WTC11 (cell line): ENCODE measurements at regions not wholly inside any gene's neighbourhood (a gene's known extent, or its start where the extent isn't known, plus 50 kb on each side); places are given as distances from the start of the nearest gene placed in this dataset.

ENCODE experiments used
- ATAC-seq: fragments of 200-7000 bp; cut with Tn5 transposase; 2 replicates; pipeline ENCODE4 v1.10.0; 2021; ENCODE audit warnings: mild to moderate bottlenecking, moderate library complexity
- CTCF ChIA-PET: fragments of 300-600 bp; sonication (Branson Sonifier 250); formaldehyde crosslinking; loops from one replicate; lab custom pipeline; 2021; ENCODE audit warnings: antibody characterized with exemption; lab: Charles Lee
- POLR2A ChIA-PET: fragments of 350-600 bp; sonication (Branson Sonifier 250); formaldehyde crosslinking; loops from one replicate; lab custom pipeline; 2021; ENCODE audit warnings: antibody characterized with exemption; lab: Charles Lee
- DNase-seq: peaks from one replicate; pipeline ENCODE4 v3.0.0; 2021; ENCODE audit warnings: low spot score
- H3K27ac Mint-ChIP-seq: 2 replicates; pipeline ENCODE4 v1.8.0; 2021; ENCODE audit warnings: mixed read lengths
- H3K27me3 Mint-ChIP-seq: 2 replicates; pipeline ENCODE4 v1.8.0; 2021; ENCODE audit warnings: low read depth, mild to moderate bottlenecking, moderate library complexity, mixed read lengths
- H3K36me3 Mint-ChIP-seq: 2 replicates; pipeline ENCODE4 v1.8.0; 2021; ENCODE audit warnings: mixed read lengths
- H3K4me1 Mint-ChIP-seq: 2 replicates; pipeline ENCODE4 v1.8.0; 2022; ENCODE audit warnings: mixed read lengths
- H3K4me3 Mint-ChIP-seq: 2 replicates; pipeline ENCODE4 v1.8.0; 2021; ENCODE audit warnings: mild to moderate bottlenecking, moderate library complexity, mixed read lengths
- H3K9me3 Mint-ChIP-seq: 2 replicates; pipeline ENCODE4 v1.8.0; 2021; ENCODE audit warnings: mixed read lengths
- CREB1 ChIP-seq: sonication (generic); formaldehyde crosslinking; IDR thresholded peaks from 2 replicates; pipeline ENCODE4 v1.8.0; 2023; ENCODE audit warnings: mild to moderate bottlenecking, missing genetic modification reagents
- EMX1 ChIP-seq: fragments of 250-450 bp; sonication (Bioruptor Pico); IDR thresholded peaks from 2 replicates; pipeline ENCODE4 v1.8.0; 2021; ENCODE audit warnings: mild to moderate bottlenecking
- FOXJ3 ChIP-seq: sonication (generic); formaldehyde crosslinking; IDR thresholded peaks from 2 replicates; pipeline ENCODE4 v1.9.0; 2021; ENCODE audit warnings: missing genetic modification reagents, mild to moderate bottlenecking, borderline replicate concordance
- FOXK1 ChIP-seq: sonication (generic); formaldehyde crosslinking; IDR thresholded peaks from 2 replicates; pipeline ENCODE4 v1.8.0; 2022; ENCODE audit warnings: mild to moderate bottlenecking, moderate library complexity, missing genetic modification reagents
- MXD4 ChIP-seq: fragments of 250-450 bp; sonication (Bioruptor Pico); IDR thresholded peaks from 2 replicates; pipeline ENCODE4 v1.8.0; 2021; ENCODE audit warnings: mild to moderate bottlenecking, moderate library complexity, borderline replicate concordance
- NFE2L1 ChIP-seq: sonication (generic); formaldehyde crosslinking; IDR thresholded peaks from 2 replicates; pipeline ENCODE4 v1.8.1; 2023; ENCODE audit warnings: missing genetic modification reagents
- NR2C2 ChIP-seq: sonication (generic); formaldehyde crosslinking; IDR thresholded peaks from 2 replicates; pipeline ENCODE4 v1.8.0; 2022; ENCODE audit warnings: mild to moderate bottlenecking, missing genetic modification reagents
- OVOL2 ChIP-seq: fragments of 250-450 bp; sonication (Bioruptor Pico); IDR thresholded peaks from 2 replicates; pipeline ENCODE4 v1.9.0; 2021; ENCODE audit warnings: mild to moderate bottlenecking, borderline replicate concordance
- PRRX2 ChIP-seq: fragments of 250-450 bp; sonication (Bioruptor Pico); IDR thresholded peaks from 2 replicates; pipeline ENCODE4 v1.8.0; 2021; ENCODE audit warnings: mild to moderate bottlenecking
- RELA ChIP-seq: sonication (generic); formaldehyde crosslinking; IDR thresholded peaks from 2 replicates; pipeline ENCODE4 v1.8.1; 2022; ENCODE audit warnings: missing genetic modification reagents, mild to moderate bottlenecking, borderline replicate concordance
- SMAD4 ChIP-seq: sonication (generic); formaldehyde crosslinking; IDR thresholded peaks from 2 replicates; pipeline ENCODE4 v1.8.0; 2022; ENCODE audit warnings: mild to moderate bottlenecking, missing genetic modification reagents
- TEAD1 ChIP-seq: sonication (generic); formaldehyde crosslinking; IDR thresholded peaks from 2 replicates; pipeline ENCODE4 v1.8.0; 2022; ENCODE audit warnings: mild to moderate bottlenecking, missing genetic modification reagents
- TP53 ChIP-seq: sonication (generic); formaldehyde crosslinking; IDR thresholded peaks from 2 replicates; pipeline ENCODE4 v1.8.1; 2023; ENCODE audit warnings: mild to moderate bottlenecking, missing genetic modification reagents
- ZNF138 ChIP-seq: sonication (generic); formaldehyde crosslinking; conservative IDR thresholded peaks from 2 replicates; pipeline ENCODE4 v1.8.1; 2022; ENCODE audit warnings: mild to moderate bottlenecking, moderate library complexity, missing genetic modification reagents
- ZNF219 ChIP-seq: sonication (generic); formaldehyde crosslinking; IDR thresholded peaks from 2 replicates; pipeline ENCODE4 v1.8.0; 2023; ENCODE audit warnings: missing genetic modification reagents, mild to moderate bottlenecking, borderline replicate concordance
- ZNF396 ChIP-seq: fragments of 250-450 bp; sonication (Bioruptor Pico); IDR thresholded peaks from 2 replicates; pipeline ENCODE4 v1.8.0; 2021; ENCODE audit warnings: mild to moderate bottlenecking, moderate library complexity, borderline replicate concordance
- TF ChIP-seq, protein P1 (sequence below): fragments of 250-450 bp; sonication (Bioruptor Pico); IDR thresholded peaks from 2 replicates; pipeline ENCODE4 v2.1.2; 2022; ENCODE audit warnings: mild to moderate bottlenecking, moderate library complexity
- TF ChIP-seq, protein P2 (sequence below): sonication (generic); formaldehyde crosslinking; IDR thresholded peaks from 2 replicates; pipeline ENCODE4 v1.8.1; 2023; ENCODE audit warnings: mild to moderate bottlenecking, moderate library complexity, missing genetic modification reagents
- TF ChIP-seq, protein P3 (sequence below): sonication (generic); formaldehyde crosslinking; IDR thresholded peaks from 2 replicates; pipeline ENCODE4 v1.8.1; 2023; ENCODE audit warnings: mild to moderate bottlenecking, missing genetic modification reagents, moderate library complexity
- TF ChIP-seq, protein P4 (sequence below): sonication (generic); formaldehyde crosslinking; IDR thresholded peaks from 2 replicates; pipeline ENCODE4 v1.8.1; 2023; ENCODE audit warnings: mild to moderate bottlenecking, missing genetic modification reagents
- TF ChIP-seq, protein P5 (sequence below): sonication (generic); formaldehyde crosslinking; IDR thresholded peaks from 2 replicates; pipeline ENCODE4 v1.8.0; 2022; ENCODE audit warnings: mild to moderate bottlenecking, missing genetic modification reagents
- TF ChIP-seq, protein P6 (sequence below): sonication (generic); formaldehyde crosslinking; IDR thresholded peaks from 2 replicates; pipeline ENCODE4 v1.8.1; 2022; ENCODE audit warnings: mild to moderate bottlenecking, missing genetic modification reagents, moderate library complexity, borderline replicate concordance
- TF ChIP-seq, protein P7 (sequence below): sonication (generic); formaldehyde crosslinking; IDR thresholded peaks from 2 replicates; pipeline ENCODE4 v1.8.1; 2022; ENCODE audit warnings: low read depth, mild to moderate bottlenecking, moderate library complexity, missing genetic modification reagents, borderline replicate concordance
- TF ChIP-seq, protein P8 (sequence below): sonication (generic); formaldehyde crosslinking; conservative IDR thresholded peaks from 2 replicates; pipeline ENCODE4 v1.8.1; 2023; ENCODE audit warnings: mild to moderate bottlenecking, low read depth, missing genetic modification reagents, moderate library complexity

DNA sequence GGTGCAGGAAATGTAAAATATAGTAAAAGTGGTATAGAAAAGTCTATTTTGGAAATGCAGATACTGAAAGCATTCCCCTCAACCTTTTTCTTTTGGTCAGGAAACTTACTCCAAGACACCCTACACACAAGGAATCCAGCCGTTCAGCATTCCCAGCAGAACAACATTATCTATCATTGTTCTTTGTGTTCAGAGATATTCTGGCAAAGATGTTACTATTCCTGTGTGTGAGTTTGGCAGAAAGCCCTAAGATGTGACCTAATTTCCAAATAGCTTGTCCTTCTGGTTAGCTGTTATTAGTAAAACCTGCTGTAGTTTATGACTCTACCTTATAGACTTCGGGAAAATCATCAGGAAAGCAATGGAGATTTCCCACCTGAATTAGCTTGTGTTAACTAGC, 78.1 kb upstream of the PELI1 start:
- Mint-ChIP-seq H3K9me3 (no peaks in the 10 kb centered on the region), H3K36me3 (no peaks in the 10 kb centered on the region)
- POLR2A ChIA-PET: interaction anchor here (0.5 kb wide), 1 partner anchor 888 kb away, joined by 6 read pairs; no protein-coding TSS in a partner anchor
- CTCF ChIA-PET: no interaction called here
- TF ChIP-seq FOXK1 (CRISPR knock-in tag) (no peak), CREB1 (CRISPR knock-in tag) (no peak), NFE2L1 (no peak), ZNF396 (no peak), EMX1 (CRISPR knock-in tag) (no peak), TEAD1 (CRISPR knock-in tag) (no peak), SMAD4 (CRISPR knock-in tag) (no peak), NR2C2 (CRISPR knock-in tag) (no peak), ZNF138 (CRISPR knock-in tag) (no peak), FOXJ3 (no peak), RELA (CRISPR knock-in tag) (no peak)
- TF ChIP-seq, protein P1, sequence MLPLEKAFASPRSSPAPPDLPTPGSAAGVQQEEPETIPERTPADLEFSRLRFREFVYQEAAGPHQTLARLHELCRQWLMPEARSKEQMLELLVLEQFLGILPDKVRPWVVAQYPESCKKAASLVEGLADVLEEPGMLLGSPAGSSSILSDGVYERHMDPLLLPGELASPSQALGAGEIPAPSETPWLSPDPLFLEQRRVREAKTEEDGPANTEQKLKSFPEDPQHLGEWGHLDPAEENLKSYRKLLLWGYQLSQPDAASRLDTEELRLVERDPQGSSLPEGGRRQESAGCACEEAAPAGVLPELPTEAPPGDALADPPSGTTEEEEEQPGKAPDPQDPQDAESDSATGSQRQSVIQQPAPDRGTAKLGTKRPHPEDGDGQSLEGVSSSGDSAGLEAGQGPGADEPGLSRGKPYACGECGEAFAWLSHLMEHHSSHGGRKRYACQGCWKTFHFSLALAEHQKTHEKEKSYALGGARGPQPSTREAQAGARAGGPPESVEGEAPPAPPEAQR (CRISPR knock-in tag): no peak
- TF ChIP-seq, protein P2, sequence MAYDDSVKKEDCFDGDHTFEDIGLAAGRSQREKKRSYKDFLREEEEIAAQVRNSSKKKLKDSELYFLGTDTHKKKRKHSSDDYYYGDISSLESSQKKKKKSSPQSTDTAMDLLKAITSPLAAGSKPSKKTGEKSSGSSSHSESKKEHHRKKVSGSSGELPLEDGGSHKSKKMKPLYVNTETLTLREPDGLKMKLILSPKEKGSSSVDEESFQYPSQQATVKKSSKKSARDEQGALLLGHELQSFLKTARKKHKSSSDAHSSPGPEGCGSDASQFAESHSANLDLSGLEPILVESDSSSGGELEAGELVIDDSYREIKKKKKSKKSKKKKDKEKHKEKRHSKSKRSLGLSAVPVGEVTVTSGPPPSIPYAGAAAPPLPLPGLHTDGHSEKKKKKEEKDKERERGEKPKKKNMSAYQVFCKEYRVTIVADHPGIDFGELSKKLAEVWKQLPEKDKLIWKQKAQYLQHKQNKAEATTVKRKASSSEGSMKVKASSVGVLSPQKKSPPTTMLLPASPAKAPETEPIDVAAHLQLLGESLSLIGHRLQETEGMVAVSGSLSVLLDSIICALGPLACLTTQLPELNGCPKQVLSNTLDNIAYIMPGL (CRISPR knock-in tag): no peak
- TF ChIP-seq, protein P3, sequence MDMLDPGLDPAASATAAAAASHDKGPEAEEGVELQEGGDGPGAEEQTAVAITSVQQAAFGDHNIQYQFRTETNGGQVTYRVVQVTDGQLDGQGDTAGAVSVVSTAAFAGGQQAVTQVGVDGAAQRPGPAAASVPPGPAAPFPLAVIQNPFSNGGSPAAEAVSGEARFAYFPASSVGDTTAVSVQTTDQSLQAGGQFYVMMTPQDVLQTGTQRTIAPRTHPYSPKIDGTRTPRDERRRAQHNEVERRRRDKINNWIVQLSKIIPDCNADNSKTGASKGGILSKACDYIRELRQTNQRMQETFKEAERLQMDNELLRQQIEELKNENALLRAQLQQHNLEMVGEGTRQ (CRISPR knock-in tag): no peak
- TF ChIP-seq, protein P4, sequence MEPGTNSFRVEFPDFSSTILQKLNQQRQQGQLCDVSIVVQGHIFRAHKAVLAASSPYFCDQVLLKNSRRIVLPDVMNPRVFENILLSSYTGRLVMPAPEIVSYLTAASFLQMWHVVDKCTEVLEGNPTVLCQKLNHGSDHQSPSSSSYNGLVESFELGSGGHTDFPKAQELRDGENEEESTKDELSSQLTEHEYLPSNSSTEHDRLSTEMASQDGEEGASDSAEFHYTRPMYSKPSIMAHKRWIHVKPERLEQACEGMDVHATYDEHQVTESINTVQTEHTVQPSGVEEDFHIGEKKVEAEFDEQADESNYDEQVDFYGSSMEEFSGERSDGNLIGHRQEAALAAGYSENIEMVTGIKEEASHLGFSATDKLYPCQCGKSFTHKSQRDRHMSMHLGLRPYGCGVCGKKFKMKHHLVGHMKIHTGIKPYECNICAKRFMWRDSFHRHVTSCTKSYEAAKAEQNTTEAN (CRISPR knock-in tag): no peak
- TF ChIP-seq, protein P5, sequence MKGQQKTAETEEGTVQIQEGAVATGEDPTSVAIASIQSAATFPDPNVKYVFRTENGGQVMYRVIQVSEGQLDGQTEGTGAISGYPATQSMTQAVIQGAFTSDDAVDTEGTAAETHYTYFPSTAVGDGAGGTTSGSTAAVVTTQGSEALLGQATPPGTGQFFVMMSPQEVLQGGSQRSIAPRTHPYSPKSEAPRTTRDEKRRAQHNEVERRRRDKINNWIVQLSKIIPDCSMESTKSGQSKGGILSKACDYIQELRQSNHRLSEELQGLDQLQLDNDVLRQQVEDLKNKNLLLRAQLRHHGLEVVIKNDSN (CRISPR knock-in tag): no peak
- TF ChIP-seq, all 79 proteins: peak for 0
- Mint-ChIP-seq H3K4me1 (peaks cover 58% of the 10 kb centered on the region), H3K27ac (no peak overlapping the region), H3K27me3 (no peaks in the 10 kb centered on the region), H3K4me3 (no peak overlapping the region)
- ATAC-seq (no peak), DNase-seq (no peak)

DNA sequence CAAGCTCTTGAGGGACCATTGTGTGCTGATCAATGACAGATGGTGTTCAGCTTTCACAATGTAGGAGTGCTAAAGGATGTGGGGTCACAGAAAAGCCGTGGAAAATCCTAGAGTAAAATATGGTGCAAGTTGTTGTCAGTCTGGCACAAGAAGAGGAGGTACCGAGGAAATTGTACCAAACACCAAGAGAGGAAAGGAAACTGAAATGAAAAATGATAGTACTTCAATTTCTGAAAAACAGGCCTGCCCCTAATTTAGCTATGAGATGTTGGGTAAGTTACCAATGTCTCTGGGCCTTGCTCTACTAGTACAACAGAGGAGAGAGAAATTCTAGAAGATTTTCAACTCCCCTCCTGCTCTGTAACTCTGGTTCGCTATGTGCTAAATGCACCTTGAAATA, 78.8 kb upstream of the PELI1 start:
- Mint-ChIP-seq H3K4me1 (peaks cover 62% of the 10 kb centered on the region), H3K27ac (no peak overlapping the region), H3K9me3 (no peaks in the 10 kb centered on the region), H3K27me3 (no peaks in the 10 kb centered on the region), H3K4me3 (no peak overlapping the region), H3K36me3 (no peaks in the 10 kb centered on the region)
- ATAC-seq (no peak), DNase-seq (no peak)
- ChIA-PET POLR2A (no interaction called here), CTCF (no interaction called here)
- TF ChIP-seq MXD4 (CRISPR knock-in tag): no peak
- TF ChIP-seq, protein P6, sequence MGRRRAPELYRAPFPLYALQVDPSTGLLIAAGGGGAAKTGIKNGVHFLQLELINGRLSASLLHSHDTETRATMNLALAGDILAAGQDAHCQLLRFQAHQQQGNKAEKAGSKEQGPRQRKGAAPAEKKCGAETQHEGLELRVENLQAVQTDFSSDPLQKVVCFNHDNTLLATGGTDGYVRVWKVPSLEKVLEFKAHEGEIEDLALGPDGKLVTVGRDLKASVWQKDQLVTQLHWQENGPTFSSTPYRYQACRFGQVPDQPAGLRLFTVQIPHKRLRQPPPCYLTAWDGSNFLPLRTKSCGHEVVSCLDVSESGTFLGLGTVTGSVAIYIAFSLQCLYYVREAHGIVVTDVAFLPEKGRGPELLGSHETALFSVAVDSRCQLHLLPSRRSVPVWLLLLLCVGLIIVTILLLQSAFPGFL: no peak
- TF ChIP-seq, protein P7, sequence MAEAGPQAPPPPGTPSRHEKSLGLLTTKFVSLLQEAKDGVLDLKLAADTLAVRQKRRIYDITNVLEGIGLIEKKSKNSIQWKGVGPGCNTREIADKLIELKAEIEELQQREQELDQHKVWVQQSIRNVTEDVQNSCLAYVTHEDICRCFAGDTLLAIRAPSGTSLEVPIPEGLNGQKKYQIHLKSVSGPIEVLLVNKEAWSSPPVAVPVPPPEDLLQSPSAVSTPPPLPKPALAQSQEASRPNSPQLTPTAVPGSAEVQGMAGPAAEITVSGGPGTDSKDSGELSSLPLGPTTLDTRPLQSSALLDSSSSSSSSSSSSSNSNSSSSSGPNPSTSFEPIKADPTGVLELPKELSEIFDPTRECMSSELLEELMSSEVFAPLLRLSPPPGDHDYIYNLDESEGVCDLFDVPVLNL (CRISPR knock-in tag): no peak
- no peak for TF ChIP-seq ZNF396
- no peak for TF ChIP-seq ZNF219 (CRISPR knock-in tag)
- TF ChIP-seq, protein P8, sequence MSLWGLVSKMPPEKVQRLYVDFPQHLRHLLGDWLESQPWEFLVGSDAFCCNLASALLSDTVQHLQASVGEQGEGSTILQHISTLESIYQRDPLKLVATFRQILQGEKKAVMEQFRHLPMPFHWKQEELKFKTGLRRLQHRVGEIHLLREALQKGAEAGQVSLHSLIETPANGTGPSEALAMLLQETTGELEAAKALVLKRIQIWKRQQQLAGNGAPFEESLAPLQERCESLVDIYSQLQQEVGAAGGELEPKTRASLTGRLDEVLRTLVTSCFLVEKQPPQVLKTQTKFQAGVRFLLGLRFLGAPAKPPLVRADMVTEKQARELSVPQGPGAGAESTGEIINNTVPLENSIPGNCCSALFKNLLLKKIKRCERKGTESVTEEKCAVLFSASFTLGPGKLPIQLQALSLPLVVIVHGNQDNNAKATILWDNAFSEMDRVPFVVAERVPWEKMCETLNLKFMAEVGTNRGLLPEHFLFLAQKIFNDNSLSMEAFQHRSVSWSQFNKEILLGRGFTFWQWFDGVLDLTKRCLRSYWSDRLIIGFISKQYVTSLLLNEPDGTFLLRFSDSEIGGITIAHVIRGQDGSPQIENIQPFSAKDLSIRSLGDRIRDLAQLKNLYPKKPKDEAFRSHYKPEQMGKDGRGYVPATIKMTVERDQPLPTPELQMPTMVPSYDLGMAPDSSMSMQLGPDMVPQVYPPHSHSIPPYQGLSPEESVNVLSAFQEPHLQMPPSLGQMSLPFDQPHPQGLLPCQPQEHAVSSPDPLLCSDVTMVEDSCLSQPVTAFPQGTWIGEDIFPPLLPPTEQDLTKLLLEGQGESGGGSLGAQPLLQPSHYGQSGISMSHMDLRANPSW (CRISPR knock-in tag): no peak
- no peak for TF ChIP-seq PRRX2 (CRISPR knock-in tag)
- TF ChIP-seq TP53: no peak
- TF ChIP-seq OVOL2 (CRISPR knock-in tag): no peak
